Endothelial cell of umbilical vein (primary cell): ENCODE measurements at regions not wholly inside any gene's neighbourhood (a gene's known extent, or its start where the extent isn't known, plus 50 kb on each side); places are given as distances from the start of the nearest gene placed in this dataset.

Experiments
- BruUV-seq: library from RNA; stranded (reverse); fragments of 400-500 nt; replicated peaks from 2 replicates; lab custom pipeline; 2021; lab: Mats Ljungman, UMichigan
- CTCF ChIA-PET: fragments of 300-600, 350-600 bp; sonication (Branson Sonifier 250); formaldehyde crosslinking; loops from one replicate; lab custom pipeline; 2021; ENCODE audit warnings: antibody characterized with exemption, inconsistent platforms; lab: Charles Lee
- POLR2A ChIA-PET: fragments of 300-600, 350-600 bp; sonication (Branson Sonifier 250); formaldehyde crosslinking; loops from one replicate; lab custom pipeline; 2021; ENCODE audit warnings: antibody characterized with exemption, inconsistent platforms; lab: Charles Lee
- DNase-seq: peaks from one replicate; pipeline ENCODE4 v3.0.0-alpha.2; 2011; ENCODE audit warnings: low read depth, low spot score
- FAIRE-seq: peaks from 2 replicates; lab custom pipeline; 2011; peaks lifted over from hg19 to GRCh38; lab: Jason Lieb, UNC
- H2AFZ ChIP-seq: 2 replicates; pipeline ENCODE4 v1.6.0; 2012; ENCODE audit warnings: low read depth, low read length, control low read depth, inconsistent platforms
- H3K27ac ChIP-seq: 2 replicates; pipeline ENCODE4 v1.5.1; 2011; ENCODE audit warnings: low read depth, mild to moderate bottlenecking, control low read depth, low read length, moderate library complexity; ENCODE audit not compliant: insufficient read depth
- H3K27me3 ChIP-seq, 2 experiments: 2 replicates each; pipeline versions ENCODE4 v1.6.0 to v1.6.1; 2011; ENCODE audit warnings: low read length in 2 of 2, mixed read lengths in 1 of 2; ENCODE audit not compliant: control insufficient read depth in 2 of 2, insufficient read depth in 2 of 2
- H3K36me3 ChIP-seq, 2 experiments: 2 replicates in 1 of 2; 3 replicates in 1 of 2; pipeline ENCODE4 v1.5.1; 2011; ENCODE audit warnings: low read length in 2 of 2, mild to moderate bottlenecking in 1 of 2, moderate library complexity in 1 of 2; ENCODE audit not compliant: control insufficient read depth in 2 of 2, insufficient read depth in 2 of 2; ENCODE audit errors: extremely low read depth in 1 of 2
- H3K4me1 ChIP-seq: 3 replicates; pipeline ENCODE4 v1.5.1; 2011; ENCODE audit warnings: mild to moderate bottlenecking, low read length; ENCODE audit not compliant: control insufficient read depth, insufficient read depth; ENCODE audit errors: extremely low read depth
- H3K4me2 ChIP-seq: 2 replicates; pipeline ENCODE4 v1.6.1; 2011; ENCODE audit warnings: low read length, control low read depth, mixed read lengths; ENCODE audit not compliant: insufficient read depth
- H3K4me3 ChIP-seq, 3 experiments: fragments of 200-600 bp in 1 of 3; sonication (generic), shearing (Covaris generic) in 1 of 3; replicated peaks in 1 of 3; 2 replicates each; pipeline ENCODE4 v1.5.1; 2011 to 2016; ENCODE audit warnings: control low read depth in 3 of 3, low read length in 3 of 3, mild to moderate bottlenecking in 2 of 3, inconsistent platforms in 1 of 3, low read depth in 1 of 3, moderate library complexity in 1 of 3; ENCODE audit not compliant: insufficient read depth in 1 of 3
- H3K79me2 ChIP-seq: 2 replicates; pipeline ENCODE4 v1.6.0; 2012; ENCODE audit warnings: low read length, inconsistent platforms; ENCODE audit not compliant: control insufficient read depth, insufficient read depth
- H3K9ac ChIP-seq: replicated peaks from 2 replicates; pipeline ENCODE3; 2011; ENCODE audit warnings: low read length, control low read depth; ENCODE audit not compliant: insufficient read depth; ENCODE audit errors: extremely low read depth
- H3K9me1 ChIP-seq: replicated peaks from 3 replicates; pipeline ENCODE4 v1.6.0; 2011; ENCODE audit warnings: mild to moderate bottlenecking, low read length; ENCODE audit not compliant: control insufficient read depth, insufficient read depth; ENCODE audit errors: extremely low read depth
- H3K9me3 ChIP-seq: replicated peaks from 2 replicates; pipeline ENCODE4 v1.5.1; 2012; ENCODE audit warnings: low read length, inconsistent platforms; ENCODE audit not compliant: control insufficient read depth, insufficient read depth
- H4K20me1 ChIP-seq: replicated peaks from 2 replicates; pipeline ENCODE3; 2011; ENCODE audit warnings: mild to moderate bottlenecking, low read length; ENCODE audit not compliant: control insufficient read depth, insufficient read depth; ENCODE audit errors: extremely low read depth
- CTCF ChIP-seq, 2 donors: IDR thresholded peaks; 1 replicate in 1 of 2; 2 replicates in 1 of 2; pipeline ENCODE4 v1.5.1; 2011; ENCODE audit warnings: low read length in 2 of 2, mild to moderate bottlenecking in 2 of 2, moderate library complexity in 2 of 2, control low read depth in 1 of 2, inconsistent platforms in 1 of 2, low read depth in 1 of 2; ENCODE audit not compliant: insufficient read depth in 1 of 2; ENCODE audit errors: extremely low read depth in 1 of 2
- EZH2 ChIP-seq: IDR thresholded peaks from 2 replicates; pipeline ENCODE4 v1.6.1; 2012; ENCODE audit warnings: borderline replicate concordance, low read depth, mild to moderate bottlenecking, moderate library complexity, low read length, inconsistent platforms; ENCODE audit not compliant: severe bottlenecking
- FOS ChIP-seq: IDR thresholded peaks from 2 replicates; pipeline ENCODE4 v1.6.1; 2011; ENCODE audit warnings: mild to moderate bottlenecking, low read length, moderate library complexity, borderline replicate concordance; ENCODE audit not compliant: insufficient read depth
- GATA2 ChIP-seq: IDR thresholded peaks from 2 replicates; pipeline ENCODE4 v1.7.0; 2011; ENCODE audit warnings: low read depth, mild to moderate bottlenecking, moderate library complexity, mixed read lengths, low read length; ENCODE audit not compliant: insufficient read length, insufficient read depth
- JUN ChIP-seq: IDR thresholded peaks from 2 replicates; pipeline ENCODE4 v1.6.1; 2011; ENCODE audit warnings: borderline replicate concordance, low read depth; ENCODE audit not compliant: insufficient read length, insufficient read depth
- MAX ChIP-seq: IDR thresholded peaks from 2 replicates; pipeline ENCODE4 v1.6.1; 2011; ENCODE audit not compliant: insufficient read depth, insufficient read length
- MYC ChIP-seq: IDR thresholded peaks from one replicate; pipeline ENCODE4 v1.6.1; 2011; ENCODE audit warnings: mild to moderate bottlenecking, low read depth, low read length
- POLR2A ChIP-seq: IDR thresholded peaks from 2 replicates; pipeline ENCODE4 v1.6.1; 2012; ENCODE audit warnings: low read depth, mild to moderate bottlenecking, control low read depth, low read length
- POLR2AphosphoS5 ChIP-seq: IDR thresholded peaks from 2 replicates; pipeline ENCODE4 v1.6.1; 2012; ENCODE audit warnings: low read depth, mild to moderate bottlenecking, control low read depth, low read length, moderate library complexity; ENCODE audit not compliant: insufficient read depth
- dilution Hi-C: fragments of 300-500 bp; cut with MboI; formaldehyde crosslinking; loops from one replicate; pipeline ENCODE4 v1.15.0; 2019; ENCODE audit warnings: low sequenced_read_pairs; ENCODE audit not compliant: extremely low pct_ligation_motif_present
- intact Hi-C: fragments of 100-400 bp; cut with micrococcal nuclease; formaldehyde crosslinking; loops from one replicate; pipeline ENCODE4 v1.10.0; 2022

GRCh38 chr2:59604123-59604522 is 949.3 kb downstream of the BCL11A start:
- dilution Hi-C loops (no loop called here), intact Hi-C loops (no loop called here)
- DNase-seq (no peak), FAIRE-seq (no peak)
- no peak overlapping the region for H3K9ac ChIP-seq
- ChIA-PET POLR2A (no interaction called here), CTCF (no interaction called here)
- H3K4me3 ChIP-seq = no peak overlapping the region
- H3K27me3 ChIP-seq = no peaks in the 10 kb centered on the region
- no peaks in the 10 kb centered on the region for H3K4me1 ChIP-seq
- no TSS peak for BruUV-seq
- TF ChIP-seq CTCF (IDR thresholded peaks at IDR 0.05; ENCODE audit: extremely low read depth in 1 of 2, insufficient read depth in 1 of 2, low read depth in 1 of 2, low read length in 2 of 2) (no peak), POLR2AphosphoS5 (no peak)
- H3K27ac ChIP-seq = no peak overlapping the region
- H3K4me2 ChIP-seq = no peak overlapping the region
- H3K36me3 ChIP-seq = no peaks in the 10 kb centered on the region
- H4K20me1 ChIP-seq = no peaks in the 10 kb centered on the region
- peaks cover 3% of the 10 kb centered on the region for H3K9me3 ChIP-seq
- H2AFZ ChIP-seq = no peak overlapping the region
- H3K79me2 ChIP-seq = no peaks in the 10 kb centered on the region
- H3K9me1 ChIP-seq = no peaks in the 10 kb centered on the region

GRCh38 chr2:59594671-59595222 is 958.7 kb downstream of the BCL11A start:
- Histone ChIP-seq H3K79me2 (no peaks in the 10 kb centered on the region), H3K9me1 (no peaks in the 10 kb centered on the region), H3K4me1 (no peaks in the 10 kb centered on the region), H4K20me1 (no peaks in the 10 kb centered on the region), H3K27me3 (no peaks in the 10 kb centered on the region), H3K9ac (no peak overlapping the region), H3K36me3 (no peaks in the 10 kb centered on the region), H2AFZ (no peak overlapping the region), H3K4me2 (no peak overlapping the region), H3K27ac (no peak overlapping the region), H3K9me3 (peaks cover 2% of the 10 kb centered on the region), H3K4me3 (no peak overlapping the region)
- POLR2A ChIA-PET = no interaction called here
- TF ChIP-seq MYC (no peak), GATA2 (no peak), EZH2 (no peak), CTCF (IDR thresholded peaks at IDR 0.05; ENCODE audit: extremely low read depth in 1 of 2, insufficient read depth in 1 of 2, low read depth in 1 of 2, low read length in 2 of 2) (no peak), POLR2A (no peak), MAX (no peak), POLR2AphosphoS5 (no peak), JUN (no peak), FOS (no peak)
- no TSS peak for BruUV-seq
- intact Hi-C loops = no loop called here
- CTCF ChIA-PET = no interaction called here
- FAIRE-seq = no peak
- dilution Hi-C loops = no loop called here
- no peak for DNase-seq
